ENCODE measurements at regions not wholly inside any gene's neighbourhood (a gene's known extent, or its start where the extent isn't known, plus 50 kb on each side); places are given as distances from the start of the nearest gene placed in this dataset.
"Not testable (repeated sequence)": the region's sequence is repeated elsewhere in the genome, so short reads cannot be mapped to it uniquely, and the experiment has no call there.

GRCh38 chr21:9746831-9747606 is 774.4 kb upstream of the TPTE start:
- TF ChIP-seq SIN3A, FOSL1, EGR1 (IDR thresholded peaks at IDR 0.05; ENCODE audit: low read depth): not testable (repeated sequence)

Measured in HCT116 (cell line).